SK-N-MC (cell line): ENCODE measurements at regions not wholly inside any gene's neighbourhood (a gene's known extent, or its start where the extent isn't known, plus 50 kb on each side); places are given as distances from the start of the nearest gene placed in this dataset.

ENCODE experiments used
- DNase-seq: peaks from one replicate; pipeline ENCODE4 v3.0.0-alpha.2; 2011; ENCODE audit warnings: low read depth, low spot score
- H3K27ac ChIP-seq: fragments of 200-600 bp; sonication (generic); 2 replicates; pipeline ENCODE4 v1.5.1; 2016; ENCODE audit warnings: mixed run types
- H3K36me3 ChIP-seq: fragments of 200-600 bp; sonication (generic); 2 replicates; pipeline ENCODE4 v1.6.1; 2017; ENCODE audit warnings: antibody characterized with exemption, low read length, mixed read lengths; ENCODE audit not compliant: insufficient read depth
- H3K4me3 ChIP-seq: fragments of 200-600 bp; sonication (generic); 2 replicates; pipeline ENCODE4 v1.5.1; 2016
- H3K9ac ChIP-seq: fragments of 200-600 bp; sonication (generic); 2 replicates; pipeline ENCODE4 v1.8.0; 2017; ENCODE audit warnings: mixed run types, mixed read lengths; ENCODE audit not compliant: insufficient read length
- H3K9me3 ChIP-seq: fragments of 200-600 bp; sonication (generic); 2 replicates; pipeline ENCODE4 v1.6.1; 2017; ENCODE audit warnings: low read depth, mild to moderate bottlenecking, antibody characterized with exemption, low read length, moderate library complexity, mixed read lengths
- EZH2 ChIP-seq: fragments of 200-600 bp; sonication (generic); IDR thresholded peaks from one replicate; pipeline ENCODE4 v1.6.1; 2017; ENCODE audit warnings: antibody characterized with exemption
- FOXP2 ChIP-seq: optimal IDR thresholded peaks from 2 replicates; pipeline ENCODE3; 2011; ENCODE audit warnings: mild to moderate bottlenecking, moderate library complexity; ENCODE audit not compliant: insufficient read depth; ENCODE audit errors: extremely low read length, control extremely low read depth
- POLR2AphosphoS5 ChIP-seq: IDR thresholded peaks from 2 replicates; pipeline ENCODE4 v1.6.1; 2012; ENCODE audit warnings: mild to moderate bottlenecking, low read depth, low read length, borderline replicate concordance

GRCh38 chr10:123577921-123578461 is 88.2 kb upstream of the GPR26 start:
- TF ChIP-seq FOXP2, result no peak
- no peak for TF ChIP-seq EZH2
- no peak for TF ChIP-seq POLR2AphosphoS5
- H3K9me3 ChIP-seq, result no peaks in the 10 kb centered on the region
- H3K36me3 ChIP-seq, result no peaks in the 10 kb centered on the region
- no peak overlapping the region for H3K27ac ChIP-seq
- no peak overlapping the region for H3K4me3 ChIP-seq
- H3K9ac ChIP-seq, result no peak overlapping the region
- no peak for DNase-seq

DNA sequence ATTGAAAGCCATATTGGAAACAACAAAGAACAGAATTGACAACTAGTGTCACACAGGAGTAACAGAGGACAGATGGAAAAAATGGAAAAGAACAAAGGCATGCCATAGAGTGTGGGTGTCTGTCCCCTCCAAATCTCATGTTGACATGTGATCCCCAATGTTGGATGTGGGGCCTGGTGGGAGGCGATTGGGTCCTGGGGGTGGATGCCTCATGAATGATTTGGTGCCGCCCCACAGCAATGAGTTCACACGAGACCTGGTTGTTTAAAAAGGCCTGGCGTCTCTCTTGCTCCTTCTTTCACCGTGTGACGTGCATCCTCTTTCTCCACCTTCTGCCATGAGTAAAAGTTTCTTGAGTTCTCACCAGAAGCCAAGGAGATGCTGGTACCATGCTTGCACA is 87.4 kb upstream of the GPR26 start:
- Histone ChIP-seq H3K27ac (no peak overlapping the region), H3K9ac (no peak overlapping the region), H3K36me3 (no peaks in the 10 kb centered on the region), H3K4me3 (no peak overlapping the region), H3K9me3 (no peaks in the 10 kb centered on the region)
- no peak for DNase-seq
- TF ChIP-seq EZH2 (no peak), FOXP2 (no peak), POLR2AphosphoS5 (no peak)

GRCh38 chr10:123579675-123580074 is 86.5 kb upstream of the GPR26 start:
- TF ChIP-seq POLR2AphosphoS5 (no peak), FOXP2 (no peak), EZH2 (no peak)
- H3K4me3 ChIP-seq, result no peak overlapping the region
- H3K36me3 ChIP-seq, result no peaks in the 10 kb centered on the region
- no peak overlapping the region for H3K9ac ChIP-seq
- no peak overlapping the region for H3K27ac ChIP-seq
- no peaks in the 10 kb centered on the region for H3K9me3 ChIP-seq
- no peak for DNase-seq

DNA sequence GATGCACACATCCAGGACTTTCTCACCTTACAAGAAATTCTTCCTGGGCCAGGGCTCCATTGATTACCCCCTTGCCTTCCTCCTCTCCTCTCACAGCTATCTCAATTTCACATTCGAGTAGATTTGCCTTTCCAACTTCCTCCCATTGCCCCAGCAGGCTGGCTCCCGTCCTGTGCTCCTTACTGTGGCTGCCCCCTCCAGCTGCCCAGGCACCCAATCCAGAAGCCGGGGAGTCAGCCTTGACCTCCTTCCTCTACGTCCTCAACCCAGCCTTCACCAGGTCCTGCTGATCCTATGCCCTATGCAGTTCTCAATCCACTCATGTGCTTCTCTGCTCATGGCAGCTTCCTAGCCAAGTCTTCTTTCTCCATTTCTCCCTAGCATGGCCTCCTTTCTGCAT is 85.7 kb upstream of the GPR26 start:
- H3K9ac ChIP-seq, result no peak overlapping the region
- H3K36me3 ChIP-seq, result no peaks in the 10 kb centered on the region
- H3K4me3 ChIP-seq, result no peak overlapping the region
- TF ChIP-seq FOXP2, result no peak
- TF ChIP-seq POLR2AphosphoS5, result no peak
- no peak for TF ChIP-seq EZH2
- no peaks in the 10 kb centered on the region for H3K9me3 ChIP-seq
- DNase-seq, result no peak
- no peak overlapping the region for H3K27ac ChIP-seq

DNA sequence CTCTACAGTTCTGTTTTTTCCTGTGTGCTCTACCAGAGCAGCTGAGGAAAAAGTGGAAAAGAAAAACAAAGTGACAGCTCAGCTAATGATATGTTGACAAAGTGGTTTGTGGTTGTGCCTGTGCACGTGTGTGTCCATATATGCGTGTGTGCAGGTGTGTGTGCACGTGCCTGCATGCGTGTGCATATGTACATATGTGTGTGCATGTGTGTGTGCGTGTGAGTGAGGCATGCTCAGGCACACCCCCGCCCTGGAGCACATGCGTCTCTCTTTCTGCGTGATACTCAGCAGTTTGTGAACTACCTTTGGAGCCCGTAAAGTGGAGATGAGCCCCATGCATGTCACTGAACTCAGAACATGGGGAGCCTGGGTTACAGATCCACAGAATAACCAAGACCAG is 84.5 kb upstream of the GPR26 start:
- TF ChIP-seq POLR2AphosphoS5 (no peak), EZH2 (no peak), FOXP2 (no peak)
- H3K36me3 ChIP-seq, result no peaks in the 10 kb centered on the region
- no peak for DNase-seq

DNA sequence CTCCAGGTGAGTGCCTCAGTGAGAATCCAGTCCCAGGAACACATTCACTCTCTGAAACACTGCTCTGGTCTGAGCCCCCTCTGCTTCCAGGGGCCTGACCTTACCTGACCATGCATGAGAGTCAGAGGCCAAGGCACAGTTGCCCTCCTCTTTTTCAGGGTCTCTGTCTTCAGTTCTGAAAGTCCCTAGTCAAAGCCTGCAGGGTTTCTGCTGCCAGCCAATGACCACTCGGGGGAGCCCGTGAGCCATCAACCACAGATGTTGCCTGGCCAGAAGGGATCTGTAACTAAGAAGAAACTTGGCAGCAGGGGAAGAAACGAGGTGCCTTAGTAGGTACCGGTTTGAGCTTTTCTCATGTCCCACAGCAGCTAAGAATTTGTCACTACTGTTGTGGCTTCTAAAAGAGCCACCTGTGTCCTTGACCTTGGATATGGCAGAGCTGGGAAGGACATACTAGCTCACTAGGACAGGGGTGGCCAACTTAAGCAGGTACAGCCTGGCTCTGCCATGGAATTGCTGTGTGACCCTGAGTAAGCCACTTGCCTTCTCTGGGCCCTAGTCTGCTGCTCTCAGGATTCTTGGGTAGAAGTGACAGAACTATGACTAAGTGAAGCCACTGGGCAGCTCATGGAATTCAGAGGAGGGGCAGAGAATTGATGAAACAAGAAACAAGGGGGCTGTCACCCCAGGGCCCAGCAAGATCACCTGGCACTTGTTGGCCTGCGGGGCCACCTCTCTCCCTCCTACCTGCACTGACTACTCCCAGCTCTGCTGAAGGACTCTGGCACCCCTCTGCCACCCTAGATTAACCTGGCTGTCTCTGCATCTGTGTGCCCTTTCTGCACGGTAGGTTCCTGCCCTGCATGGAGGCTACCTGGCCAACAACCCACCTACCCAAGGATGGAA is 83.8 kb upstream of the GPR26 start:
- DNase-seq, result no peak
- no peak overlapping the region for H3K9ac ChIP-seq
- H3K27ac ChIP-seq, result no peak overlapping the region
- no peaks in the 10 kb centered on the region for H3K36me3 ChIP-seq
- no peak overlapping the region for H3K4me3 ChIP-seq
- TF ChIP-seq POLR2AphosphoS5 (no peak), EZH2 (no peak), FOXP2 (no peak)
- H3K9me3 ChIP-seq, result no peaks in the 10 kb centered on the region

More for the DNA sequence above, 84.5 kb upstream of the GPR26 start:
- Histone ChIP-seq H3K9me3 (no peaks in the 10 kb centered on the region), H3K9ac (no peak overlapping the region), H3K27ac (no peak overlapping the region), H3K4me3 (no peak overlapping the region)

DNA sequence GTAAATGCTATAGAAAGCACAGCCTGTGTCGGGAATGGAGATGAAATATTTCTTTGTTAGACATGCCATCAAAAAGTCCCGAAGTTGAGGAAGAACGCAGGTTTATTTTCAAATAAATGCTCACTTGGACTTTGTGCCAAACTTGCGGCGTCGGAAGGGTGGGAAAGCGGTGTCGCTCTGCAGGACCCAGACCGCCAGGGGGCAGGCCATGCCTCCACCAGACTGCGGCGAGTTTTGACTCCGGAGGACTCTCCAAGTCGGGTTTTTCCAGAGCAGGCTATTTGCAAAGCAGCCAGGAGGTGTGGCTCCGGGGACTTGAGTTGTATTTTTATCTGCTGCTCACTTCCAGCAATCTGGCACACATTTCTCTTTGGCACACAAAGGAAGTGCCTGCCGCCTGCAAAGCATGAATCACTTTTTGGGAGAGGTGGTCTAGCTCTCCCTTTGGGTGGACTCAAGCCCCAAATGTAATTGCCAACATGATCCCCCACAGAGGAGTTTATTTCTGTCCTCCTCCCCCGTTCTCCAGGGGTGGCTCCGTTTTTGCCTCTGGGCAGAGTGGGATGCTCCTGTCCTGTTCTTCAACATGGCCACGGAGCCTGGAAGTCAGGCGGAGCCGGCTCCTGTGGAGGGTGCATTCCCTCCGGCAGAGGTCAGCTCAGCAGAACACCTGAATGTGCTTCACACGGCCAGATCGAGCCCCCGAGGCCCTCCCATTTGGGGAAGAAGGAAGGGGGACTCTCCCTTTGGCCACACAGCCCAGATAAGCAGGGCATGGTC is 82.3 kb upstream of the GPR26 start:
- no peaks in the 10 kb centered on the region for H3K36me3 ChIP-seq
- TF ChIP-seq FOXP2 (no peak), EZH2 (no peak), POLR2AphosphoS5 (no peak)
- H3K4me3 ChIP-seq, result no peak overlapping the region
- H3K9ac ChIP-seq, result no peak overlapping the region
- H3K9me3 ChIP-seq, result no peaks in the 10 kb centered on the region
- no peak for DNase-seq
- H3K27ac ChIP-seq, result no peak overlapping the region

DNA sequence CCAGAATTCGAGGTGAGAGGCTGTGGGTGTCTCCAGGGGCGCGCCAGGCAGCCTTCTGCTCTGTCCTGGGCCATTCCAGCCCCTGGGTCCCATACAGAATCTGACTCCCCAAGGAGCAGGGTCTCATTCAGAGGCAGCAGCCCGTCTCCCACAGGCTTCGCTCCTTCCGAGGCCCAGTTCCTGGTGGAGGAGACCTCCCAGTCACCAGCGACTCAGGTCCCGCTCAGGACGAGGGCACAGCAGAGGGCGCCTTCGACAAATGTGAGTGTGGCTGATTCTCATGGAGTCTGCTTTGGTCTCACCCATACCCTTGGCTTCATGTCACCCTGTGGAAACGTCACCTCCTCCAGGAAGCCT is 81.8 kb upstream of the GPR26 start:
- Histone ChIP-seq H3K9ac (no peak overlapping the region), H3K27ac (no peak overlapping the region), H3K4me3 (no peak overlapping the region), H3K36me3 (no peaks in the 10 kb centered on the region), H3K9me3 (no peaks in the 10 kb centered on the region)
- TF ChIP-seq EZH2, result no peak
- TF ChIP-seq POLR2AphosphoS5, result no peak
- TF ChIP-seq FOXP2, result no peak
- DNase-seq, result no peak
